ENCODE measurements at regions not wholly inside any gene's neighbourhood (a gene's known extent, or its start where the extent isn't known, plus 50 kb on each side); places are given as distances from the start of the nearest gene placed in this dataset.
"Not testable (repeated sequence)": the region's sequence is repeated elsewhere in the genome, so short reads cannot be mapped to it uniquely, and the experiment has no call there.

- no peak for DNase-seq
Observed at GRCh38 chr3:152891678-152892077, 56.7 kb downstream of the P2RY1 start.

DNA sequence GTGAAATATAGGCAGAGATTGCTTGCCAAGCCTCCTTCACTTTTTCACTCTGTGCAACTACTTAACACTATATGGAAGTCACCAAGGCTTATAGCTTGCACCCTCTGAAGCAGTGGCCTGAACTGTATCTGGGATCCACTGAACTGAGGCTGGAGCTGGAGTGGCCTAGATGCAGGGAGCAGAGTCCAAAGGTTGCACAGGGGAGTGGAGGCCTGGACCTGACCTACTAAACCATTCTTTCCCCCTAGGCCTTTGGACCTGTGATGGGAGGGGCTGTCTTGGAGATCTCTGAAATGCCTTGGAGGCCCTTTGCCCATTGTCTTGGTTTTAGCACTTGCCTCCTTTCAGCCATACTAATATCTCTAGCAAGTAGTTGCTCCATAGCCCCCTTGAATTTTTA lies 57.5 kb downstream of the P2RY1 start:
- DNase-seq: no peak

DNA sequence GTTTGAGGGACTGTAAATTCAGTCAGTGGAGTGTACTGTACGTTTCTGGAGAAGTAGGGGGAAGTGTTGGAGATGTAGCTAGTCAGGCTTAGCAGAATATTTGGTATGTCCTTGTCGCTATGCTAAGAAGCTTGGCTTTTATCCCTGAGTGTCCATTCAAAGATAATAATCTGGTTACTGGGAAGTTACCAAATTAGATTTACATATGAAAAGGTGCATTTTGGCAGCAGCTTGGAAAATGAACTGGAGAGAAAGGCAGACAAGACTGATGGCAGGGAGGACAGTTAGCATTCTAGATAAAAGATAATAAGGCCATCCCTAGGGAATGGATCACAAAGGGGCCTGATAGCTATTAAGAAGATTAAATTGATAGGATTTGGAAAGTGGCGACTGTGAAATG lies 58.7 kb downstream of the P2RY1 start:
- DNase-seq: no peak

- DNase-seq: no peak
Observed at GRCh38 chr3:152899306-152899705, 64.4 kb downstream of the P2RY1 start.

DNA sequence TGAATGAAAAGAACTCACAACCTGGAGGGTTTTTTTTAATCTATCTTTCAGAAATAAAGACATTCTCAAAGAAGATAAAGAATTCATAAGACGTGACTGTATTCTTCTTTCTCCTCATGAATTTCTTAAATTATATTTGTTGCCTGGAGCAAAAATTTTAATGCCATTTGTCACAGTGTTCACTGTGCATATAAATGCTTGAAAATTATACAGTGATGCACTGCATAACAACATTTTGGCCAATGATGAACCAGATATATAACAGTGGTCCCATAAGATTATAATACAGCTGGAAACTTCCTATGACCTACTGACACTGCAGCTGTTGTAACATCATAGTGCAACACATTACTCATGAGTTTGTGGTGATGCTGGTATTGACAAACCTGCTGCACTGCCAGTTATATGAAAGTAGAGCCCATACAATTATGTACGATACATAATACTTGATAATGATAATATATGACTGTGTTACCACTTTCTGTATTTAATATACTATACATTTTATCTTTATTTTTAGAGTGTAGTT lies 67.3 kb downstream of the P2RY1 start:
- no peak for DNase-seq

GRCh38 chr3:152905631-152906030 lies 70.7 kb downstream of the P2RY1 start:
- DNase-seq: no peak

- DNase-seq: peak; percentile 8
Observed at GRCh38 chr3:152909180-152909883, 74.4 kb downstream of the P2RY1 start.

DNA sequence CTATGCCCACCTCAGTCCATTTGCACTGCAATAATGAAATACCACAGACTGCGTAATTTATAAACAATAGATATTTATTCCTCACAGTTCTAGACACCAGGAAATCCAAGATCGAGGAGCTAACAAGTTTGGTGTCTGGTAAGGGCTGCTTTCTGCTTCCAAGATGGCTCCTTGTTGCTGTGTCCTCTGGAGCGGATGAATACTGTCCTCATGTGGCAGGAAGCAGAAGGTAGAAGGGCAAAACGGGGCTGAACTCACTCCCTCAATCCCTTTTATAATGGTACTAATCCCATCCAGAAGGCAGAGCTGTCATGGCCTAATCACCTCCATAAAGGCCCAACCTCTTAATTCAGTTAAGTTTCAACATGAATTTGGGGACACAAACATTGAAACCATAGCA lies 75.3 kb downstream of the P2RY1 start:
- no peak for DNase-seq

DNA sequence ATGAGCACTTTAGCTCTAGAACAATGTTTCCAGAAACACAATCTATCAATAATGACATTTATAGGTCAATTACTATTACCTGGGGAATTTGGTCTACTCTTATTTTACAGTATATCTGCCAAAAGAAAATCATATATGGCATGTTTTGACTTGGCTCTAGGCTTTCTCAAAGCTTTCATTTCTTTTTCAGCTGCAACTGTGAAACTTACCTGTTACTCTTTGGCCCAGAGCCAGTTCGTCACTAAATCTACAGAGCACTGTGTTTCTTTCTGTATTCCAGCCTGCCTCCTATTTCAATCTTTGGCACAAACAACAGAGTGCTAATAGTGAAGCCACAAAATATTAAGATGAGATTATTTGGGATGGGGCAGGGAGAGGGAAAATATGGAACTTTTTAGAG lies 76.0 kb downstream of the P2RY1 start:
- DNase-seq: no peak

DNA sequence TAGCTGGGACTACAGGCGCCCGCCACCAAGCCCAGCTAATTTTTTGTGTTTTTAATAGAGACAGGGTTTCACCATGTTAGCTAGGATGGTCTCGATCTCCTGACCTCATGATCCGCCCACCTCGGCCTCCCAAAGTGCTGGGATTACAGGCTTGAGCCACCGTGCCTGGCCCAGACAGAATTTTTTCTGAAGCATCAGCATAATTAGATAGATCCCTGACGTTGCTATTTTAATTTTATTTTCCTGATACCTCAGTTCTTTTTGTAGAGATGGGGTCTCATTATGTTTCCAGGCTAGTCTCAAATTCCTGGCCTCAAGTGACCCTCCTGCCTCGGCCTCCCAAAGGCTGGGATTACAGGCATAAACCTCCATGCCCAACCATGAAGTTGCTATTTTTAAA lies 79.8 kb downstream of the P2RY1 start:
- DNase-seq: not testable (repeated sequence)

DNA sequence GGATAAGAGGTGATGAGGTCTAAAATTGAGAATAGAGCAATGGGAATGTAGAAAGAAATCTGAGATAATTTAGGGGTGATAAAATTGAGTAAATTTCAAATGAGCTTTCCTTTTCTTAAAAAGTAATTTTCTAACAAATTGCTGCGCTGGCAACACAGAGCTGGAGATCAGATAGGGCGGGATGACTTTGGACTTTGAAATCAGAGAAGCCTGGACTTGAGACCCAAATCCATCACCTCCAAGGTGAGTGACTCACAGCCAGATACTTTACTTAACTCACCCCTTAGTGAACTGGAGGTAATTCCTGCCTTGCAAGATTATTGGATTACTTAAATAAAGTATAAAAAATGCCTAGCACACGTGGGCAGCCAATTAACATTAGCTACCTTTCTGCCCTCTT lies 80.8 kb downstream of the P2RY1 start:
- DNase-seq: no peak

DNA sequence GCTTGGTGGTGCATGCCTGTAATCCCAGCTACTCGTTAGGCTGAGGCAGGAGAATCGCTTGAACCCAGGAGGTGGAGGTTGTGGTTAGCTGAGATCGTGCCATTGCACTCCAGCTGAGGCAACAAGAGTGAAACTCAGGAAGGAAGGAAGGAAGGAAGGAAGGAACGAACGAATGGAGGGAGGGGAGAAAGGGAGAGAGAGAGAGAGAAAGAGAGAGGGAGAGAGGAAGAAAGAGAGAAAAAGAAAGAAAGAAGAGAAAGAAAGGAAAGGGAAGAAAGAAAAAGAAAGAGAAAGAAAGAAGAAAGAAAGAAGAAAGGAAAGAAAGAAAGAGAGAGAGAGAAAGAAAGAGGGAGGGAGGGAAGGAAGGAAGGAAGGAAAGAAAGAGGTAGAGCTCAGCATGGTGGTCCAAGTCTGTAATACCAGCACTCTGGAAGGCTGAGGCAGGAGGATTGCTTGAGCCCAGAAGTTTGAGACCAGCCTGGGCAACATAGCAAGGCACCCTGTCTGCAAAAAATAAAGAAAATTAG lies 81.9 kb downstream of the P2RY1 start:
- DNase-seq: no peak

DNA sequence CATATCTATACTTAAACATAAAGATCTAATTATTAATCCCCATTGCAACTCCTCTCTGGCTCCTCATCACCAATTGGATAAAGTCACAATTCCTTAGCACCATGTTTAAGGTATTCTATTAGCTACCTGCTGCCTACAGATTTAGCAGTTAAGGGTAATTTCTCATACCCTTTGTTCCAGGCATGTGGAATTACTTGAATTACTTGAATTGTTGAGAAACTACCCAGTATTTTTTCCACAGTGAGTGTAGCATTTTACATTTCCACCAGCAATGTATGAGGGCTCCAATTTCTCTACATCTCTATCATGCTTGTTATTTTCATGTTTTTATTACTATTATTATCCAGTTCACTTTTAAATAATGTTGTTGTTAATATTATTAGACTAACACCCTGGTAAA lies 86.4 kb downstream of the P2RY1 start:
- no peak for DNase-seq

DNA sequence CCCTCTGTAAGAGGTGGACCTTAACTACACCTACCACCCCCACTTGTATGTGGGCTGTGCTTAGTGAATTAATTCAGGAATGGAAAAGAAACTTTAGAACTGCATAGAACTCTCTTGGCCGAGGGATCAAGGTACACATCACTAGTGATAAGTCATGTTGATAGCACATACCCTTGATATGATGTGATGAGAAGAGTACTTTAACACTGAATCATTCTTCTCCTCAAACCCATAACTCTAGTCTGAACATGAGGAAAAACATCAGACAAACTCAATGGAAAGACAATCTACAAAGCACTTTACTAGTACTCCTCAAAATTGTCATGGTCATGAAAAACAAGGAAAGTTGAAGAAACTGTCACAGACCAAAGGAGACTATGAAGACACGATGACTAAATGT lies 87.6 kb downstream of the P2RY1 start:
- no peak for DNase-seq

GRCh38 chr3:152927131-152927530 lies 92.2 kb downstream of the P2RY1 start:
- DNase-seq: no peak

- no peak for DNase-seq
Observed at GRCh38 chr3:152930516-152930915, 95.6 kb downstream of the P2RY1 start.

- DNase-seq: no peak
Observed at GRCh38 chr3:152937234-152937633, 102.3 kb downstream of the P2RY1 start.

DNA sequence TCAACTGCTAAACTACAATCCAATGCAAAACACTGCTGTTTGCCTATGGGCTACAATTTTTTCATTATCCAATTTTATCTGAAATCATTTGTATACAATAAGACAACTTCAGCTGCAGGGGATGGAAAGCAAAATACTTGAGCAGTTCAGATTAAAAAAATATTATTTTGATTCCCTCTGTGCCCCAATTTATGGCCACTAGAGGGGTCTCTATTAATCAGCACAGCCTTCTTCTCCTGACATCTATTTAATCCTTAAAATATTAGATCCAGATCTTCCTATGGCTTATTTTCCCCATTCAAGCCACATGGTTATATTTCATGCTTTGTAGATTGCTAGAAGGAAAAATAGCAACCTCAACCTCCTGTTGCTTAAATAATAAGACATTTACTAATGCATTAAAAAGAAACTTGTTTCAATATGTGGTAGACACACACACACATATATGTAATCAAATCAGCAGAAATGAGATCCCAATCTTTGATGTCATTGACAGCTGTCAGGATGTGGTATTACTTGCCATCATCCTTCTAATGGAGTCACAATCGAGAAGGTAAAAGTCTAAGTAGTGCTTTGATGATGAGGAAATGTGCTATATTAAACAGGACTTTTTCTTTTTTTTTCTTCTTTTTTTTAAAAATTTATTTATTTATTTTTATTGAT lies 104.2 kb downstream of the P2RY1 start:
- no peak for DNase-seq

GRCh38 chr3:152941859-152942258 lies 106.9 kb downstream of the P2RY1 start:
- DNase-seq: no peak

DNA sequence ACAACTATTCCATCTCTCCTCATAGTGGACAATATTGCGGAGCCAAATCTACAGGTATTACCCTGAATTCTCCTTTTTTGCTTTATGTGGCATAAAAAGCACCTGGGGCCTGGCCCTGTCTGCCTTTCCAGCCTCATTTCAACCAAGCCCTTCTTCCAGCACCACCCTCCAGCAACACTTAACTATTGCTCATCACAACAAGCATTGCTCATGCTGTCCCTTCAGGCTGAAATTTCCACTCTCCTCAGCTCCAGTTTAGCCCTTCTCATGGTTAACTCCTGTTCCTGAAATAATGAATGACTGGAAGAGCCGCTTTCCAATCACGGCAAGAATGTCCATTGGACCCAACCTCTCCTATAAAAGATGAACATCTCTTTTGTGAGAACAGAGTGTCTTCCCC lies 107.4 kb downstream of the P2RY1 start:
- no peak for DNase-seq

DNA sequence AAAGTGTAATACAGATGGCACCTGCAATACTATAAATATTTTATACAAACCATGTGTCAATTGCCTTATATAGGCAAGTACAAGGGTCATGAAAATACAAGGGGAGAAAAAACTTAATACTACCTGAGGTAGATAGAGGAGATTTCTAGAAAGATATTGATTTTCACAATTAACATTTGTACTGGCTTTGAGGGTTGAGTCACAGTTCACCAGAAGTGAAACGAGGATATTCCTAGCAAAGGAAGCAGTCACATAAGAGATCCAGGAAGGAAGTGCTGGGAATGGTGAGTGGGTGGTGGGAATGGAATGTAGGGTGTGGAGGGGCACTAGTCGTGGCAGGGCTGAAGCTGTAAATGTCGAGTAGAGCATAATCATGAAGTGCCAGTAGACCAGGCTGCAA lies 108.7 kb downstream of the P2RY1 start:
- no peak for DNase-seq

- DNase-seq: no peak
Observed at GRCh38 chr3:152944671-152945070, 109.7 kb downstream of the P2RY1 start.

DNA sequence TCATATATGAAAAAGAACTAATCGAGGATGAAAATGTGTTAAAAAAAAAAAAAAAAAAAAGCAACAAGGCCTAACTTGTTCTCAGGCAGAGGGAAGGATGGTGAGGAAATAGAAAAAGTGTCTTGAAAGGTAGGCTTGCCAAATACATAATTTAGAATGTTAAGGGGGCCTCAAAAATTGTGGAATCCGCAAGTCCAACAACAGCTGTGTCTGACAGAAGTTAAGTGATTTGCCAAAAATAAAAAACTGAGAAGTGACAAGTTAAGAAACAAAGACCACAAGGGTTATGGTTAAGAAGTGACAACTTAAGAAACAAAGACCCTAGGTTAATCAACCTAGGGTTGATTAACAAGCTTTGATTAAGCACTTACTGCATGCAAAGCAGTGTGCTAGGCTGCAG lies 110.6 kb downstream of the P2RY1 start:
- no peak for DNase-seq

- DNase-seq: no peak
Observed at GRCh38 chr3:152957491-152957890, 122.6 kb downstream of the P2RY1 start.

Data from fibroblast of skin of scalp (primary cell).